ENCODE measurements at regions not wholly inside any gene's neighbourhood (a gene's known extent, or its start where the extent isn't known, plus 50 kb on each side); places are given as distances from the start of the nearest gene placed in this dataset.

DNA sequence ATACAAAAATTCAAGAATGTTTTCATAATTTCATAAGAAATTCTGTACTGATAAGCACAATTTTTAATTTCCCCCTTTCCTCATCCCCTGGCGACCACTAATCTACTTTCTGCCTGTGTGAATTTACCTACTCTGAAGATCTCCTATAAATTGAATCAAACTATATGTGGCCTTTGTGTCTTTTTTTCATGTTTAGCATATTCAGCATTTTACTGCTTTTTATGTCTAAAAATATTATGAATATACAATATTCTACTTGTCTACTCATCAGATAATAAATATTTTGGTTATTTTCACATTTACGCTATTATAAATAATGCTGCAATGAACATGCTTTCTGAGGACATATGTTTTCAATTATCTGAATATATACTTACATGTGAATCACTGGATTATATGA lies 144.8 kb downstream of the CYLC2 start:
- ChIA-PET POLR2A (no interaction called here), CTCF (no interaction called here)
- no peak for DNase-seq (ENCODE audit: extremely low spot score)
- TF ChIP-seq, protein P1, sequence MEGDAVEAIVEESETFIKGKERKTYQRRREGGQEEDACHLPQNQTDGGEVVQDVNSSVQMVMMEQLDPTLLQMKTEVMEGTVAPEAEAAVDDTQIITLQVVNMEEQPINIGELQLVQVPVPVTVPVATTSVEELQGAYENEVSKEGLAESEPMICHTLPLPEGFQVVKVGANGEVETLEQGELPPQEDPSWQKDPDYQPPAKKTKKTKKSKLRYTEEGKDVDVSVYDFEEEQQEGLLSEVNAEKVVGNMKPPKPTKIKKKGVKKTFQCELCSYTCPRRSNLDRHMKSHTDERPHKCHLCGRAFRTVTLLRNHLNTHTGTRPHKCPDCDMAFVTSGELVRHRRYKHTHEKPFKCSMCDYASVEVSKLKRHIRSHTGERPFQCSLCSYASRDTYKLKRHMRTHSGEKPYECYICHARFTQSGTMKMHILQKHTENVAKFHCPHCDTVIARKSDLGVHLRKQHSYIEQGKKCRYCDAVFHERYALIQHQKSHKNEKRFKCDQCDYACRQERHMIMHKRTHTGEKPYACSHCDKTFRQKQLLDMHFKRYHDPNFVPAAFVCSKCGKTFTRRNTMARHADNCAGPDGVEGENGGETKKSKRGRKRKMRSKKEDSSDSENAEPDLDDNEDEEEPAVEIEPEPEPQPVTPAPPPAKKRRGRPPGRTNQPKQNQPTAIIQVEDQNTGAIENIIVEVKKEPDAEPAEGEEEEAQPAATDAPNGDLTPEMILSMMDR (IDR thresholded peaks at IDR 0.05; ENCODE audit: control extremely low read depth, extremely low read depth, low read depth, missing control alignments), result no peak

DNA sequence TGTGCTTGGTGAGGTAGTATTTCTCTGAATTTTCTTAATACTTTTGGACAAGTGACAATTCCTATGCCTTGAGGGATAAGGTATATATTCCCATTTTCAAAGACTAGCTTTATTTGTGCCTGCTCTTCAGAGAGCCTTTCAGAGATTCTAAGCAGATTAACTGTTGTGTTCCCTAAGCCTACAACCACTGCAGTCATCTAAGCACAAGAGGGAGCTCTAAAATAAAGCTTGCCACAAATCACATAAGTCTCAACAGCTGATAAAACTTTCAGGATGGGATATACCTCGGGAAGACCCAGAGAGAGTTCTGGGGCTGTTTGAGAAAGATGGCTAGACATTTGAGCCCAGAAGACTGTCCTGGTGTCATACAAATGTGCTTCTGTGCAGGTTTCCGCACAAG lies 157.3 kb downstream of the CYLC2 start:
- ChIA-PET POLR2A (no interaction called here), CTCF (interaction anchor here (1.0 kb wide), 1 partner anchor 21 kb away, joined by 3 read pairs; no protein-coding TSS in a partner anchor)
- TF ChIP-seq, protein P1 (IDR thresholded peaks at IDR 0.05; ENCODE audit: control extremely low read depth, extremely low read depth, low read depth, missing control alignments), result no peak
- no peak for DNase-seq (ENCODE audit: extremely low spot score)

DNA sequence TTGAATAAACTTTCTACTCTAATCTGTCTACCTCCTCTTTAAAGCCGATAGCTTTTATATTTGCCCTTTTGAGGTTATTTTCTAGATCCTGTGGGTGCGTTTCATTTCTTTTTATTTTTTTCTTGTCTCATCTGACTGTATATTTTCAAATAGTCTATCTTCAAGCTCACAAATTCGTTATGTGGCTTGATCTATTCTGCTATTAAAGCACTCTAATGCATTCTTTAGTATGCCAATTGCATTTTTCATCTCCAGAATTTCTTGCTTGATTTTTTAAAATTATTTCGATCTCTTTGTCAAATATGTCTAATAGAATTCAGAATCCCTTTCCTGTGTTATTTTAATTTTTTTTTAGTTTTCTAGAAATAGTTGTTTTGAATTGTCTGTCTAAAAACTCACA lies 172.4 kb downstream of the CYLC2 start:
- CTCF ChIA-PET, result interaction anchor here (1.5 kb wide), 1 partner anchor 12 kb away, joined by 4 read pairs; no protein-coding TSS in a partner anchor
- no peak for DNase-seq (ENCODE audit: extremely low spot score)
- TF ChIP-seq, protein P1 (IDR thresholded peaks at IDR 0.05; ENCODE audit: control extremely low read depth, extremely low read depth, low read depth, missing control alignments), result no peak
- POLR2A ChIA-PET, result no interaction called here

DNA sequence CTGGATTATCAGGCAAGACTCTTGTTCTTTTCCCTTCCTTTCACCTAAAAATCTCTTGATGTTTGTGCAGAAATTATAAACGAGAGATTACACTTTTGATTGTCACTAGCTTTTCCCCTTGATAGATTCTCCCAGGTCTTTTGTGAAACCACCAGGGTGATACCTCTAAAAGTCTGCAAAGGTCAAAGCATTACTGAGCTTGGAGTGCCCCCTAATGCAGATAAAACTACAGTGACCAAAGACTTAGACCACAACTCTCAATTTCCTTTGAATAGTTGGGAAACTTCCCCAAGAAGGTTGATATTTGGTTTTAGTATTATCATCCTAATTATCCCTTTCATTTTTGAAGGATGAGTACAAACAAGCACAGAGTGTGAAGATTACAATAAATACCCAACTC lies 173.1 kb downstream of the CYLC2 start:
- ChIA-PET POLR2A (no interaction called here), CTCF (interaction anchor here (1.5 kb wide), 1 partner anchor 12 kb away, joined by 4 read pairs; no protein-coding TSS in a partner anchor)
- no peak for DNase-seq (ENCODE audit: extremely low spot score)
- TF ChIP-seq, protein P1 (IDR thresholded peaks at IDR 0.05; ENCODE audit: control extremely low read depth, extremely low read depth, low read depth, missing control alignments), result no peak

DNA sequence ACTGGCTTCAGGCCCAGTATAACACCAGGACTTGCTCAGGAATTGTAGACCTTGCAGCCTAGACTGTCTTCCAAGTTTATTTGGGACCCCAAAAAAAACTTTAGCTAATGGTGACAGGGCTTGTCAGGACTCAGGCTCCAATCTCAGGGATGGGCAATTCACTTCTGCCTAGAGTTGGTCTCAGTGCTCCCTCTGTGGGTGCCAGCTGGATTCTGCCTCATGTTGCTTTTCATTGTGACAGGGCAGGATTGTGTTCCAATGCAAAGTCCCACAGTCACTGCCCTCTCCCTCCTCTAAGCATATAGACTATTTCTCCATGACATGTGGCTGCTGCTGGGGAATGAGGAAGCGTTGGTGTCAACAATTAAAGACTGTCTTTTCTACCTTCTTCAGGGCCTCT lies 174.7 kb downstream of the CYLC2 start:
- DNase-seq (ENCODE audit: extremely low spot score), result no peak
- POLR2A ChIA-PET, result no interaction called here
- CTCF ChIA-PET, result no interaction called here

DNA sequence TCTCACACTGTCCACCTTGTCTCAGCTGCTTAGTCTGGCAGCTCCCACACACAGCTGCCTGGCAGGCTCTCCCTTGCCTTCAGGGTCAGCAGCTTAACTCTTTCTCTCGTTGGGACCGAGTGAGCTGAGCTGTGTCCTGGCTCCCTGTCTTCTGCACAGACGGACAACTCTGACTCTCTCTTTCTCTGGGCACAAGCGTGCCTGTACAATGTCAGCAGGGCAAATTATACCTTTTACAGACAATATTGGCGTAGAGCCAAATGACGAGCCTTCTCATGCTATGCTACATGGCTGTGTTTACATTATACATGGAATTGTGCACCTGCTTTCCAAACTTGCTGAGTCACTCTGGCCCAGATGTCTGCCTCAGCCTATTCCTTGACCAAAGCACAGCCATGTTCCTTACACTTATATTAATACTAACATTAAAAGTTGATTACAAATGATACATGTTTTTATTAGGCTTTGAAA lies 188.6 kb downstream of the CYLC2 start:
- DNase-seq (ENCODE audit: extremely low spot score), result no peak
- TF ChIP-seq, protein P1 (IDR thresholded peaks at IDR 0.05; ENCODE audit: control extremely low read depth, extremely low read depth, low read depth, missing control alignments), result no peak
- POLR2A ChIA-PET, result no interaction called here
- CTCF ChIA-PET, result interaction anchor here (1.4 kb wide), 2 partner anchors 11 to 214 kb away, joined by 3 to 4 read pairs; no protein-coding TSS in a partner anchor

More for the DNA sequence above, 174.7 kb downstream of the CYLC2 start:
- TF ChIP-seq, protein P1 (IDR thresholded peaks at IDR 0.05; ENCODE audit: control extremely low read depth, extremely low read depth, low read depth, missing control alignments), result no peak

Data from GM10248 (cell line).